SK-N-SH (cell line): ENCODE measurements at regions not wholly inside any gene's neighbourhood (a gene's known extent, or its start where the extent isn't known, plus 50 kb on each side); places are given as distances from the start of the nearest gene placed in this dataset.

Source experiments
- CTCF ChIA-PET: fragments of 300-600, 350-600 bp; formaldehyde crosslinking; extraction: SDS; loops from one replicate; lab custom pipeline; 2021; lab: Yijun Ruan, JAX
- POLR2A ChIA-PET: fragments of 350-600 bp; sonication (Branson Sonifier 250); formaldehyde crosslinking; extraction: SDS; loops from one replicate; lab custom pipeline; 2020; ENCODE audit warnings: antibody characterized with exemption, inconsistent platforms; lab: Yijun Ruan, JAX
- DNase-seq: peaks from one replicate; pipeline ENCODE4 v3.0.0; 2012
- H2AFZ ChIP-seq: fragments of 200-600 bp; sonication (generic); 2 replicates; pipeline ENCODE4 v1.8.1; 2016; ENCODE audit warnings: antibody characterized with exemption, mild to moderate bottlenecking, low read depth
- H3F3A ChIP-seq: fragments of 200-600 bp; sonication (generic); replicated peaks from 2 replicates; pipeline ENCODE3; 2016; ENCODE audit warnings: antibody characterized with exemption, mild to moderate bottlenecking; ENCODE audit not compliant: insufficient read depth
- H3K27ac ChIP-seq, 2 experiments: fragments of 200-500 bp in 1 of 2; fragments of 200-600 bp in 1 of 2; sonication (Bioruptor generic) in 1 of 2; sonication (generic), shearing (Covaris generic) in 1 of 2; 2 replicates each; pipeline versions ENCODE4 v1.5.1 to v1.6.1; 2014 to 2016; ENCODE audit warnings: low read depth in 2 of 2, inconsistent platforms in 1 of 2, low read length in 1 of 2, mild to moderate bottlenecking in 1 of 2, mixed read lengths in 1 of 2
- H3K27me3 ChIP-seq: fragments of 200-600 bp; sonication (generic), shearing (Covaris generic); 2 replicates; pipeline ENCODE4 v1.6.1; 2016; ENCODE audit warnings: mixed run types; ENCODE audit not compliant: insufficient read depth
- H3K36me3 ChIP-seq, 2 experiments: fragments of 200-500 bp in 1 of 2; fragments of 200-600 bp in 1 of 2; sonication (Bioruptor generic) in 1 of 2; sonication (generic) in 1 of 2; replicated peaks in 1 of 2; 2 replicates each; pipeline versions ENCODE3 to v1.5.1; 2014 to 2016; ENCODE audit warnings: low read length in 1 of 2, mild to moderate bottlenecking in 1 of 2; ENCODE audit not compliant: insufficient read depth in 2 of 2, control insufficient read depth in 1 of 2
- H3K4me1 ChIP-seq, 2 experiments: fragments of 200-500 bp in 1 of 2; fragments of 200-600 bp in 1 of 2; sonication (Bioruptor generic) in 1 of 2; sonication (generic), shearing (Covaris generic) in 1 of 2; 2 replicates each; pipeline versions ENCODE4 v1.5.1 to v1.6.1; 2014 to 2016; ENCODE audit warnings: low read depth in 1 of 2, low read length in 1 of 2, mixed run types in 1 of 2; ENCODE audit not compliant: insufficient read depth in 2 of 2, control insufficient read depth in 1 of 2
- H3K4me2 ChIP-seq: fragments of 200-600 bp; sonication (generic), shearing (Covaris generic); 2 replicates; pipeline ENCODE4 v1.6.1; 2017; ENCODE audit warnings: mixed run types
- H3K4me3 ChIP-seq, 2 experiments: fragments of 200-500 bp in 1 of 2; fragments of 200-600 bp in 1 of 2; sonication (Bioruptor generic) in 1 of 2; sonication (generic), shearing (Covaris generic) in 1 of 2; 2 replicates each; pipeline versions ENCODE4 v1.5.1 to v1.8.1; 2014 to 2016; ENCODE audit warnings: low read depth in 2 of 2, inconsistent platforms in 1 of 2, low read length in 1 of 2, mild to moderate bottlenecking in 1 of 2, mixed read lengths in 1 of 2, moderate library complexity in 1 of 2
- H3K79me2 ChIP-seq: fragments of 200-600 bp; sonication (generic); 2 replicates; pipeline ENCODE4 v1.8.1; 2017; ENCODE audit warnings: mild to moderate bottlenecking; ENCODE audit not compliant: insufficient read depth
- H3K9ac ChIP-seq: fragments of 200-600 bp; sonication (generic); 2 replicates; pipeline ENCODE4 v1.6.1; 2017; ENCODE audit warnings: mixed run types
- H3K9me2 ChIP-seq: fragments of 200-600 bp; sonication (generic); 2 replicates; pipeline ENCODE4 v1.6.1; 2017; ENCODE audit warnings: mixed run types
- H3K9me3 ChIP-seq: fragments of 200-600 bp; sonication (generic); 2 replicates; pipeline ENCODE4 v1.6.1; 2017; ENCODE audit warnings: mixed run types, mild to moderate bottlenecking, moderate library complexity
- H4K20me1 ChIP-seq: fragments of 200-600 bp; sonication (generic); 2 replicates; pipeline ENCODE4 v1.6.1; 2017; ENCODE audit warnings: mild to moderate bottlenecking, mixed run types; ENCODE audit not compliant: insufficient read depth
- ELF1 ChIP-seq: IDR thresholded peaks from 2 replicates; pipeline ENCODE4 v1.4.0; 2012
- EZH2phosphoT487 ChIP-seq: fragments of 200-600 bp; sonication (generic); IDR thresholded peaks from 2 replicates; pipeline ENCODE4 v1.6.1; 2017; ENCODE audit warnings: low read depth, mixed run types, mild to moderate bottlenecking, antibody characterized with exemption, moderate library complexity, borderline replicate concordance
- FOSL2 ChIP-seq: IDR thresholded peaks from 2 replicates; pipeline ENCODE4 v1.4.0; 2012; ENCODE audit warnings: low read depth, mild to moderate bottlenecking, moderate library complexity, borderline replicate concordance
- FOXJ3 ChIP-seq: sonication (generic); formaldehyde crosslinking; IDR thresholded peaks from 2 replicates; pipeline ENCODE4 v1.5.1; 2020; ENCODE audit warnings: mild to moderate bottlenecking, missing genetic modification reagents
- GABPA ChIP-seq: IDR thresholded peaks from 2 replicates; pipeline ENCODE4 v1.4.0; 2012; ENCODE audit warnings: low read depth, mild to moderate bottlenecking
- POLR2AphosphoS5 ChIP-seq: IDR thresholded peaks from 2 replicates; pipeline ENCODE4 v1.6.1; 2012; ENCODE audit warnings: low read depth, low read length
- RAD21 ChIP-seq: IDR thresholded peaks from 2 replicates; pipeline ENCODE4 v1.6.1; 2012; ENCODE audit warnings: mild to moderate bottlenecking, low read length
- TAF1 ChIP-seq: IDR thresholded peaks from 2 replicates; pipeline ENCODE4 v1.6.1; 2012; ENCODE audit warnings: low read depth, mild to moderate bottlenecking, low read length, moderate library complexity, borderline replicate concordance
- WGBS: methylation state at CpG from one replicate; pipeline ENCODE4 v1.1.6; 2017; ENCODE audit warnings: low lambda C conversion rate; 5-methylcytosine and 5-hydroxymethylcytosine counted together
- TF ChIP-seq, protein P1 (sequence below): IDR thresholded peaks from 2 replicates; pipeline ENCODE4 v1.4.0; 2012; ENCODE audit warnings: low read depth, borderline replicate concordance
- TF ChIP-seq, protein P2 (sequence below): fragments of 200-600 bp; sonication (generic); IDR thresholded peaks from 2 replicates; pipeline ENCODE4 v1.6.1; 2017; ENCODE audit warnings: antibody characterized with exemption, mild to moderate bottlenecking, moderate library complexity

DNA sequence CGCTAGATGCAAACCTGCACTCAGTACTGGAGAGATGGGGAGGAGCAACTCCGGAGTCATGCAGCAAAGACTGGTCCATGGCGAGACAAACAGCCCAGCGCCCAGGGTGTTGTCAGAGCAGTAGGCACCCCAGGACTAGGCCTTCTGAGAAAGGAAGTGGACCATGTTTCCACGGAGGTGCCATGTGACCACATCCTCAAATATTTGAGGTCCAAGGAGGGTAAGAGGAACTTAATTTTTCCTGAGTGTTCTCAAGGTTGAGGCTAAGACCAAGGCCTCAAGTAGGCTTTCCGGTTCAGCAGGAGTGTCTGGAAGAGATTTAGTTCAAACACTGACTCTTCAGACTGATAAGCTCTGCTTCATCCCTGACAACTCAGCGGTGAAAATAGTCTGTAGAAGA is 186.2 kb downstream of the RHOU start:
- Histone ChIP-seq H3K9me2 (no peaks in the 10 kb centered on the region), H3K4me3 (no peak overlapping the region), H3K27me3 (no peaks in the 10 kb centered on the region; the same call in 1 of the 2 replicates), H3K79me2 (no peaks in the 10 kb centered on the region), H4K20me1 (no peaks in the 10 kb centered on the region), H3K4me2 (no peak overlapping the region), H3F3A (no peaks in the 10 kb centered on the region), H2AFZ (no peak overlapping the region), H3K9me3 (no peaks in the 10 kb centered on the region), H3K4me1 (no peaks in the 10 kb centered on the region; a peak in 1 of 4 replicates), H3K36me3 (no peaks in the 10 kb centered on the region), H3K9ac (no peak overlapping the region), H3K27ac (no peak overlapping the region)
- CTCF ChIA-PET, result interaction anchor here (1.5 kb wide), 3 partner anchors 31 to 181 kb away, joined by 3 read pairs; no protein-coding TSS in a partner anchor
- 69% methylated on average over 5 of the region's 7 CpGs for WGBS
- no peak for DNase-seq
- TF ChIP-seq FOXJ3 (CRISPR knock-in tag), result no peak
- TF ChIP-seq, protein P1, sequence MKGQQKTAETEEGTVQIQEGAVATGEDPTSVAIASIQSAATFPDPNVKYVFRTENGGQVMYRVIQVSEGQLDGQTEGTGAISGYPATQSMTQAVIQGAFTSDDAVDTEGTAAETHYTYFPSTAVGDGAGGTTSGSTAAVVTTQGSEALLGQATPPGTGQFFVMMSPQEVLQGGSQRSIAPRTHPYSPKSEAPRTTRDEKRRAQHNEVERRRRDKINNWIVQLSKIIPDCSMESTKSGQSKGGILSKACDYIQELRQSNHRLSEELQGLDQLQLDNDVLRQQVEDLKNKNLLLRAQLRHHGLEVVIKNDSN, result no peak
- TF ChIP-seq GABPA, result no peak
- no peak for TF ChIP-seq EZH2phosphoT487
- TF ChIP-seq TAF1, result no peak
- POLR2A ChIA-PET, result no interaction called here

DNA sequence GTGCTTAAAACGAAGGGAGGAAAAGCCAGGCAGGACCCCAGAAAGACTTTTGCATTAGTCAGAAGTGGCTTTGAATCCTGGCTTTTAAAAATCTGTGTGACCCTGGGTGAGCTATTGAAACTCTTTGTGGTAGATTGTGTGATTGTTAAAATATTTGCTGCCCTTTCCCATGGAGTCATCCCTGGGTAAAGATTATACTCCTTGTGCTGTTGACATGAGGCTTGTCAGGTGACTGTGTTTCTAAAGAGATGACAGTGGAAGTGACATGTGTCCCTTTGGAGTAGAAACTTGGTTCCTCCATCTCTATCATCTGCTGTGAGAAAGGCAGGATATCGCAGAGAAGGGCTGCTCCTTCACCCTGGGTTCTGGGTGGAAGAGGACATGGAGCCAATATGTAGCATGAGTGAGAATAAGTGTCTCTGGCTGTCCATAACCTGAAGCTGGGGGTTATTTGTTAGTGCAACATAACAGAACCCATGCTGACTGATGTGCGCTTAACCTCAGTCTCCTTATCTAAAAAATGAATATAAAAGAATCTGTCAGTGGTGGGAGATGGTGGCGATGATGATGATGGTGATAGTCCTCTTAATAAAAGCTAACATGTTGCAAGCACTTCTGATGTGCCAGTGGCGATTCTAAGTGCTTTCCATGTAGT is 187.6 kb downstream of the RHOU start:
- no peaks in the 10 kb centered on the region for H3K36me3 ChIP-seq
- no peaks in the 10 kb centered on the region for H3K79me2 ChIP-seq
- POLR2A ChIA-PET, result no interaction called here
- no peak overlapping the region for H2AFZ ChIP-seq
- no peak overlapping the region for H3K9ac ChIP-seq
- no peaks in the 10 kb centered on the region for H3K9me2 ChIP-seq
- H3K27me3 ChIP-seq, result no peaks in the 10 kb centered on the region; the same call in 1 of the 2 replicates
- CTCF ChIA-PET, result interaction anchor here (1.5 kb wide), 3 partner anchors 30 to 180 kb away, joined by 3 read pairs; no protein-coding TSS in a partner anchor
- WGBS, result 57% methylated on average over 5 of the region's 5 CpGs
- H4K20me1 ChIP-seq, result no peaks in the 10 kb centered on the region
- no peaks in the 10 kb centered on the region; a peak in 1 of 4 replicates for H3K4me1 ChIP-seq
- no peak overlapping the region for H3K27ac ChIP-seq
- H3K4me3 ChIP-seq, result no peak overlapping the region
- DNase-seq, result no peak
- TF ChIP-seq, protein P1, result no peak
- TF ChIP-seq ELF1 (no peak), GABPA (no peak), RAD21 (no peak), POLR2AphosphoS5 (no peak), FOSL2 (no peak)
- TF ChIP-seq, protein P2, sequence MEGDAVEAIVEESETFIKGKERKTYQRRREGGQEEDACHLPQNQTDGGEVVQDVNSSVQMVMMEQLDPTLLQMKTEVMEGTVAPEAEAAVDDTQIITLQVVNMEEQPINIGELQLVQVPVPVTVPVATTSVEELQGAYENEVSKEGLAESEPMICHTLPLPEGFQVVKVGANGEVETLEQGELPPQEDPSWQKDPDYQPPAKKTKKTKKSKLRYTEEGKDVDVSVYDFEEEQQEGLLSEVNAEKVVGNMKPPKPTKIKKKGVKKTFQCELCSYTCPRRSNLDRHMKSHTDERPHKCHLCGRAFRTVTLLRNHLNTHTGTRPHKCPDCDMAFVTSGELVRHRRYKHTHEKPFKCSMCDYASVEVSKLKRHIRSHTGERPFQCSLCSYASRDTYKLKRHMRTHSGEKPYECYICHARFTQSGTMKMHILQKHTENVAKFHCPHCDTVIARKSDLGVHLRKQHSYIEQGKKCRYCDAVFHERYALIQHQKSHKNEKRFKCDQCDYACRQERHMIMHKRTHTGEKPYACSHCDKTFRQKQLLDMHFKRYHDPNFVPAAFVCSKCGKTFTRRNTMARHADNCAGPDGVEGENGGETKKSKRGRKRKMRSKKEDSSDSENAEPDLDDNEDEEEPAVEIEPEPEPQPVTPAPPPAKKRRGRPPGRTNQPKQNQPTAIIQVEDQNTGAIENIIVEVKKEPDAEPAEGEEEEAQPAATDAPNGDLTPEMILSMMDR, result no peak
- no peaks in the 10 kb centered on the region for H3F3A ChIP-seq
- no peak overlapping the region for H3K4me2 ChIP-seq
- no peaks in the 10 kb centered on the region for H3K9me3 ChIP-seq
